Gastroesophageal sphincter (tissue), 3 donors: ENCODE measurements at regions not wholly inside any gene's neighbourhood (a gene's known extent, or its start where the extent isn't known, plus 50 kb on each side); places are given as distances from the start of the nearest gene placed in this dataset.

Experiments used
- CTCF ChIP-seq, 4 experiments: fragments of 200-600 bp in 2 of 4; fragments of 450-650 bp in 2 of 4; sonication (generic) in 1 of 4; IDR thresholded peaks; one replicate each; pipeline ENCODE4 v1.5.1; 2017 to 2019; ENCODE audit warnings: antibody characterized with exemption in 4 of 4, mild to moderate bottlenecking in 2 of 4, moderate library complexity in 2 of 4
- EP300 ChIP-seq: sonication (generic); formaldehyde crosslinking; IDR thresholded peaks from one replicate; pipeline ENCODE4 v1.6.1; 2017; ENCODE audit warnings: antibody characterized with exemption, mild to moderate bottlenecking
- POLR2A ChIP-seq, 2 donors: fragments of 450-650 bp; IDR thresholded peaks; one replicate each; pipeline ENCODE4 v1.6.1; 2017; ENCODE audit warnings: antibody characterized with exemption in 2 of 2, mild to moderate bottlenecking in 2 of 2, moderate library complexity in 1 of 2
- POLR2AphosphoS5 ChIP-seq: sonication (generic); formaldehyde crosslinking; IDR thresholded peaks from one replicate; pipeline ENCODE4 v1.6.1; 2017; ENCODE audit warnings: antibody characterized with exemption

- TF ChIP-seq CTCF (IDR thresholded peaks at IDR 0.05) (no peak), POLR2AphosphoS5 (no peak), EP300 (no peak), POLR2A (IDR thresholded peaks at IDR 0.05) (no peak)
Measured at GRCh38 chr10:78407966-78408365, 374.3 kb downstream of the RPS24 start.
